ENCODE measurements at regions not wholly inside any gene's neighbourhood (a gene's known extent, or its start where the extent isn't known, plus 50 kb on each side); places are given as distances from the start of the nearest gene placed in this dataset.

- no peak overlapping the region for H3K4me3 ChIP-seq (ENCODE audit: low read depth, low read length)
- no peak for DNase-seq (ENCODE audit: low read depth)
- no peak for TF ChIP-seq CTCF (IDR thresholded peaks at IDR 0.05; ENCODE audit: low read depth, low read length, missing control alignments)
Observed at GRCh38 chr1:73556270-73556669, 641.7 kb downstream of the LRRIQ3 start.

GRCh38 chr1:73537400-73537799 lies 660.6 kb downstream of the LRRIQ3 start:
- H3K4me3 ChIP-seq (ENCODE audit: low read depth, low read length) = no peak overlapping the region
- no peak for TF ChIP-seq CTCF (IDR thresholded peaks at IDR 0.05; ENCODE audit: low read depth, low read length, missing control alignments)
- no peak for DNase-seq (ENCODE audit: low read depth)

- H3K4me3 ChIP-seq (ENCODE audit: low read depth, low read length) = no peak overlapping the region
- DNase-seq (ENCODE audit: low read depth) = no peak
- no peak for TF ChIP-seq CTCF (IDR thresholded peaks at IDR 0.05; ENCODE audit: low read depth, low read length, missing control alignments)
Observed at GRCh38 chr1:73517603-73518191, 680.3 kb downstream of the LRRIQ3 start.

- no peak for DNase-seq (ENCODE audit: low read depth)
- no peak for TF ChIP-seq CTCF (IDR thresholded peaks at IDR 0.05; ENCODE audit: low read depth, low read length, missing control alignments)
- no peak overlapping the region for H3K4me3 ChIP-seq (ENCODE audit: low read depth, low read length)
Observed at GRCh38 chr1:73516451-73516850, 681.5 kb downstream of the LRRIQ3 start.

GRCh38 chr1:73511038-73511437 lies 686.9 kb downstream of the LRRIQ3 start:
- DNase-seq (ENCODE audit: low read depth) = no peak
- TF ChIP-seq CTCF (IDR thresholded peaks at IDR 0.05; ENCODE audit: low read depth, low read length, missing control alignments) = no peak
- H3K4me3 ChIP-seq (ENCODE audit: low read depth, low read length) = no peak overlapping the region

- DNase-seq (ENCODE audit: low read depth) = no peak
- TF ChIP-seq CTCF (IDR thresholded peaks at IDR 0.05; ENCODE audit: low read depth, low read length, missing control alignments) = no peak
- no peak overlapping the region for H3K4me3 ChIP-seq (ENCODE audit: low read depth, low read length)
Observed at GRCh38 chr1:73500154-73500553, 697.8 kb downstream of the LRRIQ3 start.

GRCh38 chr1:73499671-73500070 lies 698.3 kb downstream of the LRRIQ3 start:
- no peak for TF ChIP-seq CTCF (IDR thresholded peaks at IDR 0.05; ENCODE audit: low read depth, low read length, missing control alignments)
- H3K4me3 ChIP-seq (ENCODE audit: low read depth, low read length) = no peak overlapping the region
- no peak for DNase-seq (ENCODE audit: low read depth)

Data from GM12864 (cell line).